Endothelial cell of umbilical vein (primary cell): ENCODE measurements at regions not wholly inside any gene's neighbourhood (a gene's known extent, or its start where the extent isn't known, plus 50 kb on each side); places are given as distances from the start of the nearest gene placed in this dataset.

Experiments used
- BruUV-seq: library from RNA; stranded (reverse); fragments of 400-500 nt; replicated peaks from 2 replicates; lab custom pipeline; 2021; lab: Mats Ljungman, UMichigan
- CTCF ChIA-PET: fragments of 300-600, 350-600 bp; sonication (Branson Sonifier 250); formaldehyde crosslinking; loops from one replicate; lab custom pipeline; 2021; ENCODE audit warnings: antibody characterized with exemption, inconsistent platforms; lab: Charles Lee
- POLR2A ChIA-PET: fragments of 300-600, 350-600 bp; sonication (Branson Sonifier 250); formaldehyde crosslinking; loops from one replicate; lab custom pipeline; 2021; ENCODE audit warnings: antibody characterized with exemption, inconsistent platforms; lab: Charles Lee
- DNase-seq: peaks from one replicate; pipeline ENCODE4 v3.0.0-alpha.2; 2011; ENCODE audit warnings: low read depth, low spot score
- FAIRE-seq: peaks from 2 replicates; lab custom pipeline; 2011; peaks lifted over from hg19 to GRCh38; lab: Jason Lieb, UNC
- H2AFZ ChIP-seq: 2 replicates; pipeline ENCODE4 v1.6.0; 2012; ENCODE audit warnings: low read depth, low read length, control low read depth, inconsistent platforms
- H3K27ac ChIP-seq: 2 replicates; pipeline ENCODE4 v1.5.1; 2011; ENCODE audit warnings: low read depth, mild to moderate bottlenecking, control low read depth, low read length, moderate library complexity; ENCODE audit not compliant: insufficient read depth
- H3K27me3 ChIP-seq, 2 experiments: 2 replicates each; pipeline versions ENCODE4 v1.6.0 to v1.6.1; 2011; ENCODE audit warnings: low read length in 2 of 2, mixed read lengths in 1 of 2; ENCODE audit not compliant: control insufficient read depth in 2 of 2, insufficient read depth in 2 of 2
- H3K36me3 ChIP-seq, 2 experiments: 2 replicates in 1 of 2; 3 replicates in 1 of 2; pipeline ENCODE4 v1.5.1; 2011; ENCODE audit warnings: low read length in 2 of 2, mild to moderate bottlenecking in 1 of 2, moderate library complexity in 1 of 2; ENCODE audit not compliant: control insufficient read depth in 2 of 2, insufficient read depth in 2 of 2; ENCODE audit errors: extremely low read depth in 1 of 2
- H3K4me1 ChIP-seq: 3 replicates; pipeline ENCODE4 v1.5.1; 2011; ENCODE audit warnings: mild to moderate bottlenecking, low read length; ENCODE audit not compliant: control insufficient read depth, insufficient read depth; ENCODE audit errors: extremely low read depth
- H3K4me2 ChIP-seq: 2 replicates; pipeline ENCODE4 v1.6.1; 2011; ENCODE audit warnings: low read length, control low read depth, mixed read lengths; ENCODE audit not compliant: insufficient read depth
- H3K4me3 ChIP-seq, 3 experiments: fragments of 200-600 bp in 1 of 3; sonication (generic), shearing (Covaris generic) in 1 of 3; replicated peaks in 1 of 3; 2 replicates each; pipeline ENCODE4 v1.5.1; 2011 to 2016; ENCODE audit warnings: control low read depth in 3 of 3, low read length in 3 of 3, mild to moderate bottlenecking in 2 of 3, inconsistent platforms in 1 of 3, low read depth in 1 of 3, moderate library complexity in 1 of 3; ENCODE audit not compliant: insufficient read depth in 1 of 3
- H3K79me2 ChIP-seq: 2 replicates; pipeline ENCODE4 v1.6.0; 2012; ENCODE audit warnings: low read length, inconsistent platforms; ENCODE audit not compliant: control insufficient read depth, insufficient read depth
- H3K9ac ChIP-seq: replicated peaks from 2 replicates; pipeline ENCODE3; 2011; ENCODE audit warnings: low read length, control low read depth; ENCODE audit not compliant: insufficient read depth; ENCODE audit errors: extremely low read depth
- H3K9me1 ChIP-seq: replicated peaks from 3 replicates; pipeline ENCODE4 v1.6.0; 2011; ENCODE audit warnings: mild to moderate bottlenecking, low read length; ENCODE audit not compliant: control insufficient read depth, insufficient read depth; ENCODE audit errors: extremely low read depth
- H3K9me3 ChIP-seq: replicated peaks from 2 replicates; pipeline ENCODE4 v1.5.1; 2012; ENCODE audit warnings: low read length, inconsistent platforms; ENCODE audit not compliant: control insufficient read depth, insufficient read depth
- H4K20me1 ChIP-seq: replicated peaks from 2 replicates; pipeline ENCODE3; 2011; ENCODE audit warnings: mild to moderate bottlenecking, low read length; ENCODE audit not compliant: control insufficient read depth, insufficient read depth; ENCODE audit errors: extremely low read depth
- CTCF ChIP-seq, 2 donors: IDR thresholded peaks; 1 replicate in 1 of 2; 2 replicates in 1 of 2; pipeline ENCODE4 v1.5.1; 2011; ENCODE audit warnings: low read length in 2 of 2, mild to moderate bottlenecking in 2 of 2, moderate library complexity in 2 of 2, control low read depth in 1 of 2, inconsistent platforms in 1 of 2, low read depth in 1 of 2; ENCODE audit not compliant: insufficient read depth in 1 of 2; ENCODE audit errors: extremely low read depth in 1 of 2
- EZH2 ChIP-seq: IDR thresholded peaks from 2 replicates; pipeline ENCODE4 v1.6.1; 2012; ENCODE audit warnings: borderline replicate concordance, low read depth, mild to moderate bottlenecking, moderate library complexity, low read length, inconsistent platforms; ENCODE audit not compliant: severe bottlenecking
- GATA2 ChIP-seq: IDR thresholded peaks from 2 replicates; pipeline ENCODE4 v1.7.0; 2011; ENCODE audit warnings: low read depth, mild to moderate bottlenecking, moderate library complexity, mixed read lengths, low read length; ENCODE audit not compliant: insufficient read length, insufficient read depth
- JUN ChIP-seq: IDR thresholded peaks from 2 replicates; pipeline ENCODE4 v1.6.1; 2011; ENCODE audit warnings: borderline replicate concordance, low read depth; ENCODE audit not compliant: insufficient read length, insufficient read depth
- POLR2A ChIP-seq: IDR thresholded peaks from 2 replicates; pipeline ENCODE4 v1.6.1; 2012; ENCODE audit warnings: low read depth, mild to moderate bottlenecking, control low read depth, low read length
- POLR2AphosphoS5 ChIP-seq: IDR thresholded peaks from 2 replicates; pipeline ENCODE4 v1.6.1; 2012; ENCODE audit warnings: low read depth, mild to moderate bottlenecking, control low read depth, low read length, moderate library complexity; ENCODE audit not compliant: insufficient read depth
- dilution Hi-C: fragments of 300-500 bp; cut with MboI; formaldehyde crosslinking; loops from one replicate; pipeline ENCODE4 v1.15.0; 2019; ENCODE audit warnings: low sequenced_read_pairs; ENCODE audit not compliant: extremely low pct_ligation_motif_present
- intact Hi-C: fragments of 100-400 bp; cut with micrococcal nuclease; formaldehyde crosslinking; loops from one replicate; pipeline ENCODE4 v1.10.0; 2022
- TF ChIP-seq, protein P1 (sequence below): IDR thresholded peaks from 2 replicates; pipeline ENCODE4 v1.6.1; 2011; ENCODE audit not compliant: insufficient read depth, insufficient read length

DNA sequence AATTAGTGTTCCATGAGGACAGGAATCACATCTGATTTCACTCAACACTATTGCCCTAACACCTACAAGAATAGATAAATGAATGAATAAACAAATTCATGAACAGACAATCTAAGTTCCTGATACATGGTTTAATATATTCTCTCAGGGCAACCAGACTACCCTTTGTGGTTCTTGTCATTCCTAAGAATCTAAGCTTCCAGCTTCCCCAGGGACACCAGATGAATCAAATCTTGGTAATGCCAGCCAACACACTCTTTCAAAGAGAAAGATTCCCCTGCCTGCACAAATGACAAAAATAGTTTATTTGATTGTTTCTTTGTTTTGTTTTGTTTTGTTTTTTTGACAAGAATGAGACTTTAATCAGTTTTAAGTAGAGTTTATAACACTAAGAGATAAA is 237.5 kb upstream of the CHAC2 start:
- Histone ChIP-seq H3K4me1 (no peaks in the 10 kb centered on the region), H3K9me1 (no peaks in the 10 kb centered on the region), H3K9me3 (no peaks in the 10 kb centered on the region), H3K36me3 (no peaks in the 10 kb centered on the region), H3K9ac (no peak overlapping the region), H3K27ac (no peak overlapping the region), H3K27me3 (no peaks in the 10 kb centered on the region), H4K20me1 (no peaks in the 10 kb centered on the region), H3K4me2 (no peak overlapping the region), H3K79me2 (no peaks in the 10 kb centered on the region), H2AFZ (no peak overlapping the region), H3K4me3 (no peak overlapping the region)
- TF ChIP-seq CTCF (IDR thresholded peaks at IDR 0.05; ENCODE audit: extremely low read depth in 1 of 2, insufficient read depth in 1 of 2, low read depth in 1 of 2, low read length in 2 of 2) (no peak), GATA2 (no peak), POLR2A (no peak), POLR2AphosphoS5 (no peak), JUN (no peak), EZH2 (no peak)
- TF ChIP-seq, protein P1, sequence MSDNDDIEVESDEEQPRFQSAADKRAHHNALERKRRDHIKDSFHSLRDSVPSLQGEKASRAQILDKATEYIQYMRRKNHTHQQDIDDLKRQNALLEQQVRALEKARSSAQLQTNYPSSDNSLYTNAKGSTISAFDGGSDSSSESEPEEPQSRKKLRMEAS = no peak
- intact Hi-C loops = no loop called here
- ChIA-PET POLR2A (no interaction called here), CTCF (no interaction called here)
- DNase-seq (no peak), FAIRE-seq (no peak)
- BruUV-seq = no TSS peak
- dilution Hi-C loops = no loop called here
